ENCODE measurements at regions not wholly inside any gene's neighbourhood (a gene's known extent, or its start where the extent isn't known, plus 50 kb on each side); places are given as distances from the start of the nearest gene placed in this dataset.

DNA sequence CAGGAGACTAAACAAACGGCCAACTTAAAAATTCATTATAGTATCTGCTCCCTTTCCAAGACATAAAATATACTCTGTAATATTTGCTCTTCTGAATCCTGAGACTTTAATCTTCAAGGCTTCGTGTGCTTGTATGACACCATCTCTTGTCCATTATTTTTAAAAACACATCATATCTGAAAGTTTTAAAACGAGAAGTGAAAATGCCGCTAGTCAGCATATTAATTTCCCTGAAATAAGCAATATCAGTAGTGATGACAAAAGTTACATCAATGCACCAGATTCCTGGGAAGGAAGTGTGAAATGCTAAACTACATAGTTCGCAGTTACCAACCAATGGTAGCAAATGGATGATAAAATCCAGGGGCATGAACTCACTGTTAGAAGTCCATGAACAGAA is 66.8 kb upstream of the EXOC1L start:
- CTCF ChIA-PET: no interaction called here
- POLR2A ChIA-PET: no interaction called here

DNA sequence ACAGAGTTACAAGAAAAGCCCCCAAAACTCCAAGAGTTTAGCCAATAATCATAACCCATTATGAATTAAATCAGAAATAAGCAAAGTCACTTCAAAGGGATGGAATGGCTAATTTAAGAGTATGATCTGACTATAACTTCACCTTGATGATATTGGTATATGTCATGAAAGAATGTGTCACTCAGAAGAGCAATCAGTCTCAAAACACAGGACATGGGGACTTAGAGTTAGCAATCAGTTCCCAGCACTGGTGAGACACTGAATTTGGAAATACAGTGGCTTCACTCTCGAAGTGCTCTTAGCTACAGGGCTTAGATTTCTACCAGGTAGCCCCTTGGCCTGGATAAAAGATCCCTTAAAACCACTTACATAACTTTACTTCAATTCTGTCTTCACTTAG is 65.7 kb upstream of the EXOC1L start:
- ChIA-PET CTCF (no interaction called here), POLR2A (no interaction called here)

DNA sequence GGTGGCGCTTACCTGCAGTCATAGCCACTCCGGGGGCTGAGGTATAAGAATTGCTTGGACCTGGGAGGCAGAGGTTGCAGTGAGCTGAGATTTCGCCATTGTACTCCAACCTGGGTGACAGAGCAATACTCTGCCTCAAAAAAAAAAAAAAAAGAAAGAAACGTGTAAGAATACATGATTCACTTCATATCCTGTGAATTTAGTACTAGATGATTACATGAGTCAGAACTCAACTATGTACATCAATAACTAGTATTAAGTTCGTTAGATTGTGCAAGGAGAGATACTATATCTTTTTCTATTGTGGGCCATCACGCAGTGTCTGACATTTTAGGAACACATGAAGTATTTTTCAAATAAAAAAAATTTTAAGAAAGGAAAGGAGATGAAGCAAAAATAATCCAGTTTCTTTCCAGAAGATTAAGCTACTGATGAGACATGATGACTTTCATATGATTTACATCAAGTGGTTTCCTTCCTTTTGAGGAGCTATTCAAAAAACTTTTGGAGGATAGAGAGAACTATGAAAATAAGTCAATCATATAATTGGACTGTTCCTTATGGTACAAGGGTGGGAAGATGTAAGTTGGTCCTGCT is 64.7 kb upstream of the EXOC1L start:
- POLR2A ChIA-PET: no interaction called here
- CTCF ChIA-PET: interaction anchor here (0.6 kb wide), 2 partner anchors 71 to 387 kb away, joined by 3 to 4 read pairs; no protein-coding TSS in a partner anchor

DNA sequence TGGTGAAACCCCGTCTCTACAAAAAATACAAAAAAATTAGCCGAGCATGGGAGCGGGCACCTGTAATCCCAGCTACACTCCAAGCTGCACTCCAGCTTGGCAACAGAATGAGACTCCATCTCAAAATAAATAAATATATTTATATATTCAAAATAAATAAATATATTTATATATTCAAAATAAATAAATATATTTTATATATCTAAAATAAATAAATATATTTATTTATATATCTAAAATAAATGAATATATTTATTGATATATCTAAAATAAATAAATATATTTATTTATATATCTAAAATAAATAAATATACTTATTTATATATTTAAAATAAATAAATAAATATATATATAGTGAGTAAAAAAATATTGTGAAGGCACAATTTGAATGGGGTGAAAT is 63.4 kb upstream of the EXOC1L start:
- ChIA-PET CTCF (no interaction called here), POLR2A (no interaction called here)

DNA sequence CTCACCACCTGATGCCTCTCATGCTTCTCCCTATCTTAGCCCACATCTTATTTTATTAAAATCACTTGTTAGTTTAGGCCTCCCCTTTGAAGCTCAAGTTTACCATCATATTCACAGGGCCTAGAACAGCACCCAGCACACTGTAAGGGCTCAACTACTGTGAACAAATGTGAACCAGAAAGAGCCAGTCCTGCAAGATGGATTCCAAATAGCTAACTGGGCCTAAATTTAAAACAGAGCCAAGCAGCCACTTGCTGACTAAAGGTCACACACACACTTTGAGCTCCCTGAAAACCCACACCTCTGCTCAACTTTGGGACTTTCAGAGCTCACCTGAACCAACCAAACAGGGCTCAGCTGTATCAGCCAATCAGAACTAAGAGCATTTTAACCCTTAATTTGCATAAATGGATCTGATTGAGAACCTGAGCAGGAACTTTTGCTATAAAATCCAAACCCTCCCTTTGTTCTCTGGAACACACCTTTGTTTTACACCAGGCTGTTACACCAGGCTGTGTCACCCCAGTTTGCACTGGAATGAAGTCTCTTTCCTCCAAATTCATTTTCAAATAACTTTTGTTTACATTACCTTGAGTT is 62.1 kb upstream of the EXOC1L start:
- POLR2A ChIA-PET: no interaction called here
- CTCF ChIA-PET: no interaction called here

DNA sequence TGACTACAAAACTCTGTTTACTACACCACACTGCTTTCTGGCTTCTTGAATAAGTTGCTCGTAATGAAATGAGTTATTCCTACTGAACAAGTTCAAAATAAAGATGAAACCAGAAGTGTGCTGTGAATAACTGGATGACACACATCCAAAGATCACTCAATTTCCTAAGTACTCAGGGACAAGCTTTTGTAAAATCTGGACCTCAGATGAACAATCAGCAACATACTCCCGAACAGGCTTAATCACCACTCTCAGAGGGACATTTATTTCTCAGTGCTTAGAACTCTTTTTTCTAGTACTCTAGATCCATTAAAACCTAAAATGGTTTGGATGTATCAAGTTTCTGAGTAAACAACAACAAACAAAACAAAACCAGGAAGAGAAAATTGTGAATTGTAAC is 61.5 kb upstream of the EXOC1L start:
- POLR2A ChIA-PET: no interaction called here
- CTCF ChIA-PET: no interaction called here

DNA sequence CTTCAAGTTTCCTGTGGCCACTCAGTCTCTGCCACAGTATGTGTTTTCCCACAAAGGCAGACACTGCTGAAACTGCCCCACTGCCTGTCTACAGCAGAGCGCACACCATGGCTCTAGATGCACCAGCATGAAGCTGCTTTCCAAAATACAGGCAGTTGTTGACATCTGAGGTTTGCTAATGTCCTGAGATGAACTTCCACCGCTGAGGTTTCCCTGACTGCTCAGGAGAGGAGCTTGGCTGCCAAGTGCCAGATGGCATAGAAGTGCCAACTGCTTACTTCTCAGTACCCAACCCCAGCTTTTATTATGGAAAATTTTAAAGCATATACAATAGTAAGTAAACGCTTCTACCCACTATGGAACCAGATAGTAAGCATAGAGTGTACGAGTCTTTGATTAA is 61.0 kb upstream of the EXOC1L start:
- ChIA-PET POLR2A (no interaction called here), CTCF (no interaction called here)

DNA sequence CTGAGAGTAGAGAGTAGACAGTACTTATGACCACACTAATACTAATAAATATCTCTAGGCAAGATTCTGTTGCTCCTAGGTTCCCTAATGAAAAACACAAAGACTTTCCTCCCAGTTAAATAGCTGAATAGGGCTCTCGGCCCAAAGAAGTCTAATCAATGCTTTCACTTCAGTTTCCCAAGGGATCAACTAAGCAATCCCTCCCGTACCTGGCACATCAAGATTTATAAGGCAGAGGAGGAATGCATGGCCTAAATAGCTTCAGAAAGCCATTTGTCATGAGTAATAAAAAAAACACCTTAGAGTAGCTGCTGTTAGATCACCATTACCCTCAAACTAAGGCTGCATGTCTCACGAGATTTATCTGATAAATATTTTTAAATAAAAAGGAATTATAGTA is 56.8 kb upstream of the EXOC1L start:
- CTCF ChIA-PET: interaction anchor here (0.6 kb wide), 1 partner anchor 447 kb away, joined by 3 read pairs; no protein-coding TSS in a partner anchor
- POLR2A ChIA-PET: no interaction called here

DNA sequence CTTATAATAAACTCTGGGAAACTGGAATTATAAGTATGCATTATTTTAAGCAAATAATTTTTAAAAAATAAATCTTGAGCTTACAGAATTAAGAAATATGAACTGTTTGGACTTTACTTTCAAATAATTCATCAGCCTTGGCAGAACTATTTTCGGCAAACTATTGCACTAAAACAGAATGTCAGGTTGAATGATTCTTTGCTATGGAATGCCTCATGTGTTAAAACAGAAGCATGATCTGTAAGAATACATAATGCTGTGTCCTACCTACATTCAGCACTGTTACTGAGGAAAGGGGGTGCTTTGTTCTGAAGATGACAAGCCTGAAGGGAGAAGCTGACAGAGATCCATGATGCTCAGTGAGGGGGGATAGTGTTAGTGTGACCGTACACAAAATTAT is 55.6 kb upstream of the EXOC1L start:
- POLR2A ChIA-PET: no interaction called here
- CTCF ChIA-PET: no interaction called here

DNA sequence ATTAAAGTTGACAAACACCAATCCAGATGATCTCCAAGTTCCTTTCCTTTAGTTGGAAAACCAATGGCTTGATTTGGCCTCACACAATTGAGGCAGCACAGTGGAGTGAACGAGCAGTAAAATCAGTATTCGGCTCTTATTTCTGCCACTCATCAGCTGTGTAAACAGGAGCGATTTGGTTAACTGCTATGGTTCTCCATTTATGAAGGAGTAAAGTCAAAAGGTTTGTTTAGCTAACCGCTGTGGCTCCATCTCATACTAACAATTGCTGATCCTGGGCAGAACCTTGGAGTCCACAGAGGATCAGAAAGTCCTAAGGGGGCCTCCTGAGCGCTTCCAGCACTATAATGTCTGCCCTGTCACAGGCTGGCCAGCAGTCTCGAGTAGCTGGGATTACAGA is 54.5 kb upstream of the EXOC1L start:
- POLR2A ChIA-PET: no interaction called here
- CTCF ChIA-PET: no interaction called here

DNA sequence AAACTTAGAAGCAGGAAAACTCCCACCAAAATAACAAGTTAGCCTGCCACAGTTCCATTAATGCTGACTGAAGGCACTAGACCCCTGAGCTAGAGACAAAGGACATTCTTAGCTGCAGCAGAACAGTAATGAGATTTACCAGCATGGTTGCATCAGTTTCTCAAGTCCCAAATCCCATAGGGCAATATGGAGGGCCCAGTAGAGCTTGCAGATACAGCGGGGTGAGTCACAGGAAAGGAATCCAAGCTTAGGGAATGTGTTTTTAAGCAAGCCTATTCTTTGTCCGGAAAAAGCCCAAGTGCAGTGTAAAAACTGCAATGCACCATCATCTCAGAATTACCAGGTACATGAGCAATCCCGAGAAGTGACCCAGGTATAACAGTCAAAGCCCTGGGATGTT is 51.3 kb upstream of the EXOC1L start:
- POLR2A ChIA-PET: no interaction called here
- CTCF ChIA-PET: no interaction called here
